H1 (cell line): ENCODE measurements at regions not wholly inside any gene's neighbourhood (a gene's known extent, or its start where the extent isn't known, plus 50 kb on each side); places are given as distances from the start of the nearest gene placed in this dataset.

Experiments
- CTCF ChIA-PET: fragments of 300-600 bp; sonication (Branson Sonifier 250); formaldehyde crosslinking; loops from one replicate; lab custom pipeline; 2021; ENCODE audit not compliant: partially characterized antibody; lab: Charles Lee
- POLR2A ChIA-PET: fragments of 300-600 bp; sonication (Branson Sonifier 250); formaldehyde crosslinking; loops from one replicate; lab custom pipeline; 2021; ENCODE audit warnings: inconsistent platforms; ENCODE audit not compliant: partially characterized antibody; lab: Charles Lee
- DNase-seq, 2 experiments: peaks; one replicate each; pipeline versions ENCODE4 v3.0.0 to v3.0.0-alpha.2; 2010 to 2022; ENCODE audit warnings: low spot score in 2 of 2, low read depth in 1 of 2, mixed read lengths in 1 of 2
- FAIRE-seq: peaks from 2 replicates; lab custom pipeline; 2011; peaks lifted over from hg19 to GRCh38; lab: Jason Lieb, UNC
- H2AFZ ChIP-seq: 2 replicates; pipeline ENCODE4 v1.8.1; 2012; ENCODE audit warnings: low read length, inconsistent platforms
- H2AK5ac ChIP-seq: 2 replicates; pipeline ENCODE4 v1.6.1; 2013; ENCODE audit warnings: low read depth, low read length
- H2BK120ac ChIP-seq: replicated peaks from 2 replicates; pipeline ENCODE3; 2013; ENCODE audit warnings: low read depth, low read length, inconsistent platforms
- H2BK12ac ChIP-seq: 2 replicates; pipeline ENCODE4 v1.6.1; 2013; ENCODE audit warnings: low read depth, low read length
- H2BK15ac ChIP-seq: 2 replicates; pipeline ENCODE4 v1.6.1; 2013; ENCODE audit warnings: low read length
- H2BK20ac ChIP-seq: 2 replicates; pipeline ENCODE4 v1.6.1; 2013; ENCODE audit warnings: low read length
- H2BK5ac ChIP-seq: 2 replicates; pipeline ENCODE4 v1.6.1; 2013; ENCODE audit warnings: low read depth, low read length
- H3K14ac ChIP-seq: 2 replicates; pipeline ENCODE4 v1.6.1; 2013; ENCODE audit warnings: inconsistent platforms; ENCODE audit not compliant: insufficient read length
- H3K18ac ChIP-seq: 2 replicates; pipeline ENCODE4 v1.6.1; 2013; ENCODE audit warnings: low read length; ENCODE audit errors: extremely low read depth
- H3K23ac ChIP-seq: 2 replicates; pipeline ENCODE4 v1.6.1; 2013; ENCODE audit warnings: inconsistent platforms; ENCODE audit not compliant: insufficient read length
- H3K23me2 ChIP-seq: 2 replicates; pipeline ENCODE4 v1.6.1; 2013; ENCODE audit warnings: low read depth, low read length
- H3K27ac ChIP-seq: 2 replicates; pipeline ENCODE4 v1.6.1; 2011; ENCODE audit warnings: low read depth, low read length, inconsistent platforms
- H3K27me3 ChIP-seq, 4 experiments: replicated peaks in 1 of 4; 1 replicate in 1 of 4; 2 replicates in 3 of 4; pipeline versions ENCODE4 v1.6.1 to v1.8.1; 2011 to 2013; ENCODE audit warnings: low read length in 3 of 4, mild to moderate bottlenecking in 3 of 4, inconsistent platforms in 2 of 4, mixed read lengths in 2 of 4, moderate library complexity in 1 of 4; ENCODE audit not compliant: control insufficient read depth in 3 of 4, insufficient read depth in 3 of 4; ENCODE audit errors: extremely low read depth in 1 of 4
- H3K36me3 ChIP-seq, 4 experiments: 2 replicates each; pipeline versions ENCODE4 v1.6.1 to v1.8.1; 2011 to 2013; ENCODE audit warnings: mild to moderate bottlenecking in 4 of 4, low read length in 3 of 4, moderate library complexity in 2 of 4, control low read depth in 1 of 4, inconsistent platforms in 1 of 4; ENCODE audit not compliant: insufficient read depth in 4 of 4, control insufficient read depth in 2 of 4
- H3K4ac ChIP-seq: replicated peaks from 2 replicates; pipeline ENCODE3; 2013; ENCODE audit warnings: low read length, low read depth, mixed read lengths, inconsistent platforms; ENCODE audit not compliant: insufficient read length
- H3K4me1 ChIP-seq, 4 experiments: replicated peaks in 1 of 4; 1 replicate in 1 of 4; 2 replicates in 3 of 4; pipeline versions ENCODE4 v1.6.1 to v1.8.1; 2011 to 2013; ENCODE audit warnings: low read length in 3 of 4, inconsistent platforms in 2 of 4, mixed read lengths in 1 of 4; ENCODE audit not compliant: insufficient read depth in 4 of 4, control insufficient read depth in 3 of 4
- H3K4me2 ChIP-seq, 2 experiments: 2 replicates each; pipeline versions ENCODE4 v1.6.1 to v1.8.1; 2011 to 2013; ENCODE audit warnings: low read depth in 2 of 2, low read length in 2 of 2, control low read depth in 1 of 2, inconsistent platforms in 1 of 2, mild to moderate bottlenecking in 1 of 2; ENCODE audit not compliant: insufficient read depth in 1 of 2
- H3K4me3 ChIP-seq, 4 experiments: fragments of 200-600, 300-600 bp in 1 of 4; sonication (generic), shearing (Covaris generic), sonication (Bioruptor Twin) in 1 of 4; 2 replicates each; pipeline versions ENCODE4 v1.5.1 to v1.8.1; 2011 to 2016; ENCODE audit warnings: low read length in 4 of 4, low read depth in 3 of 4, control low read depth in 2 of 4, inconsistent platforms in 2 of 4, mild to moderate bottlenecking in 2 of 4, mixed read lengths in 1 of 4, moderate library complexity in 1 of 4; ENCODE audit not compliant: insufficient read depth in 2 of 4; ENCODE audit errors: extremely low read depth in 1 of 4
- H3K56ac ChIP-seq: replicated peaks from 2 replicates; pipeline ENCODE3; 2013; ENCODE audit warnings: low read depth, mild to moderate bottlenecking, mixed read lengths, low read length, inconsistent platforms; ENCODE audit not compliant: insufficient read length
- H3K79me1 ChIP-seq: 2 replicates; pipeline ENCODE4 v1.6.1; 2013; ENCODE audit warnings: low read depth, low read length, control low read depth
- H3K79me2 ChIP-seq, 2 experiments: 2 replicates each; pipeline versions ENCODE4 v1.6.1 to v1.8.1; 2012 to 2013; ENCODE audit warnings: low read length in 2 of 2, mild to moderate bottlenecking in 2 of 2, inconsistent platforms in 1 of 2; ENCODE audit not compliant: insufficient read depth in 2 of 2, control insufficient read depth in 1 of 2
- H3K9ac ChIP-seq, 4 experiments: replicated peaks in 1 of 4; 1 replicate in 1 of 4; 2 replicates in 3 of 4; pipeline versions ENCODE4 v1.6.1 to v1.8.1; 2011 to 2013; ENCODE audit warnings: low read depth in 3 of 4, low read length in 3 of 4, control low read depth in 2 of 4, mild to moderate bottlenecking in 2 of 4, moderate library complexity in 2 of 4, inconsistent platforms in 1 of 4; ENCODE audit errors: extremely low read depth in 1 of 4
- H3K9me3 ChIP-seq, 2 experiments: 2 replicates each; pipeline versions ENCODE4 v1.6.1 to v1.8.1; 2012 to 2013; ENCODE audit warnings: mild to moderate bottlenecking in 2 of 2, moderate library complexity in 2 of 2, control low read depth in 1 of 2, inconsistent platforms in 1 of 2, low read depth in 1 of 2, low read length in 1 of 2, mixed read lengths in 1 of 2; ENCODE audit not compliant: insufficient read depth in 2 of 2
- H4K20me1 ChIP-seq, 2 experiments: replicated peaks in 1 of 2; 2 replicates each; pipeline versions ENCODE3 to v1.8.1; 2011 to 2013; ENCODE audit warnings: inconsistent platforms in 2 of 2, low read length in 2 of 2, mild to moderate bottlenecking in 1 of 2; ENCODE audit not compliant: insufficient read depth in 2 of 2, control insufficient read depth in 1 of 2
- H4K5ac ChIP-seq: 2 replicates; pipeline ENCODE4 v1.6.1; 2013; ENCODE audit warnings: low read length, low read depth, mixed read lengths, inconsistent platforms; ENCODE audit not compliant: insufficient read length
- H4K8ac ChIP-seq: 2 replicates; pipeline ENCODE4 v1.8.0; 2013; ENCODE audit warnings: mild to moderate bottlenecking, moderate library complexity, low read length, inconsistent platforms; ENCODE audit not compliant: insufficient read depth; ENCODE audit errors: extremely low read depth
- H4K91ac ChIP-seq: replicated peaks from 2 replicates; pipeline ENCODE3; 2013; ENCODE audit warnings: low read length, mixed read lengths, inconsistent platforms; ENCODE audit not compliant: insufficient read length
- ATF3 ChIP-seq: IDR thresholded peaks from 2 replicates; pipeline ENCODE4 v1.6.1; 2011; ENCODE audit warnings: low read depth, mild to moderate bottlenecking, low read length; ENCODE audit not compliant: insufficient read depth
- BCL11A ChIP-seq, 2 experiments: IDR thresholded peaks; one replicate each; pipeline ENCODE4 v1.6.1; 2011; ENCODE audit warnings: low read depth in 2 of 2, low read length in 2 of 2, mild to moderate bottlenecking in 2 of 2
- CBX8 ChIP-seq: fragments of 300-800, 300-1000 bp; sonication (generic); IDR thresholded peaks from 2 replicates; pipeline ENCODE4 v1.7.1; 2016; ENCODE audit warnings: low read depth, low read length, borderline replicate concordance
- EP300 ChIP-seq, 2 experiments: IDR thresholded peaks; 1 replicate in 1 of 2; 2 replicates in 1 of 2; pipeline ENCODE4 v1.6.1; 2011 to 2012; ENCODE audit warnings: low read depth in 2 of 2, low read length in 2 of 2, mild to moderate bottlenecking in 2 of 2, borderline replicate concordance in 1 of 2, inconsistent platforms in 1 of 2, moderate library complexity in 1 of 2
- JUND ChIP-seq: IDR thresholded peaks from 2 replicates; pipeline ENCODE4 v1.6.1; 2011; ENCODE audit warnings: mild to moderate bottlenecking, improper control_type of control experiment, low read length
- NRF1 ChIP-seq: IDR thresholded peaks from 2 replicates; pipeline ENCODE4 v1.6.1; 2011; ENCODE audit warnings: mild to moderate bottlenecking, low read depth, low read length, improper control_type of control experiment
- RNF2 ChIP-seq: fragments of 200-900, 300-1000 bp; sonication (generic); IDR thresholded peaks from 2 replicates; pipeline ENCODE4 v1.7.1; 2016; ENCODE audit warnings: borderline replicate concordance, low read depth, mild to moderate bottlenecking, antibody characterized with exemption, low read length; ENCODE audit not compliant: poor library complexity, severe bottlenecking; ENCODE audit errors: missing control alignments
- RXRA ChIP-seq: IDR thresholded peaks from 2 replicates; pipeline ENCODE4 v1.6.1; 2011; ENCODE audit warnings: low read depth, mild to moderate bottlenecking, low read length, moderate library complexity; ENCODE audit not compliant: insufficient read depth
- SIRT6 ChIP-seq: IDR thresholded peaks from one replicate; pipeline ENCODE4 v1.7.1; 2012; ENCODE audit warnings: low read length, inconsistent platforms
- SUZ12 ChIP-seq: fragments of 200-600 bp; sonication (generic); IDR thresholded peaks from 2 replicates; pipeline ENCODE4 v1.6.1; 2012; ENCODE audit warnings: mild to moderate bottlenecking, inconsistent platforms, low read length, moderate library complexity, mixed read lengths
- TBP ChIP-seq: IDR thresholded peaks from 2 replicates; pipeline ENCODE4 v1.6.1; 2011; ENCODE audit warnings: low read depth, low read length, improper control_type of control experiment
- WGBS, 2 experiments: shearing (Covaris generic) in 1 of 2; methylation state at CpG; one replicate each; pipeline versions ENCODE4 v1.1.6 to v1.1.7; 2013 to 2015; ENCODE audit warnings: low lambda C conversion rate in 2 of 2, mixed read lengths in 2 of 2, inconsistent platforms in 1 of 2, low coverage in 1 of 2, missing lambda C conversion rate in 1 of 2; ENCODE audit not compliant: insufficient replicate concordance in 2 of 2, insufficient coverage in 1 of 2, insufficient read length in 1 of 2; ENCODE audit errors: extremely low coverage in 1 of 2, missing lambda C conversion rate in 1 of 2; 5-methylcytosine and 5-hydroxymethylcytosine counted together

- H3K14ac ChIP-seq: no peak overlapping the region
- FAIRE-seq (no peak), DNase-seq (peak in 1 of 2 experiments; percentile 55)
- H4K8ac ChIP-seq: no peak overlapping the region; the same call in 1 of the 2 replicates
- no peak overlapping the region for H2AFZ ChIP-seq
- H3K9ac ChIP-seq: no peak overlapping the region
- no peak overlapping the region for H2BK15ac ChIP-seq
- H3K4ac ChIP-seq: no peak overlapping the region
- no peaks in the 10 kb centered on the region for H3K79me1 ChIP-seq
- H2BK12ac ChIP-seq: 0 out of 2 replicates have a peak overlapping the region, but pooled peaks have one; percentile 43
- H3K27me3 ChIP-seq: peaks cover 33 to 60% (median 48%) of the 10 kb centered on the region in 4 experiments; a peak in 6 of 7 replicates
- peaks cover 6% of the 10 kb centered on the region for H3K23me2 ChIP-seq
- POLR2A ChIA-PET: no interaction called here
- no peak overlapping the region; a peak in 1 of 8 replicates for H3K4me3 ChIP-seq
- H3K79me2 ChIP-seq: no peaks in the 10 kb centered on the region
- no peak overlapping the region for H2AK5ac ChIP-seq
- H4K91ac ChIP-seq: no peak overlapping the region
- H3K18ac ChIP-seq: no peak overlapping the region
- CTCF ChIA-PET: no interaction called here
- H2BK5ac ChIP-seq: no peak overlapping the region
- H3K56ac ChIP-seq: no peak overlapping the region
- no peak overlapping the region for H2BK20ac ChIP-seq
- no peaks in the 10 kb centered on the region; a peak in 1 of 8 replicates for H3K36me3 ChIP-seq
- no peaks in the 10 kb centered on the region for H3K9me3 ChIP-seq
- H3K4me1 ChIP-seq: peaks cover 7 to 15% (median 9%) of the 10 kb centered on the region in 4 experiments
- WGBS, 2 experiments: 9% methylated on average over 36 of the region's 36 CpGs; no CpG with 5 or more reads in 1 of the 2 experiments
- H4K5ac ChIP-seq: no peak overlapping the region
- H3K4me2 ChIP-seq: peak overlapping the region; percentile 1 to 27; a peak in 2 of 4 replicates
- peaks cover 5 to 8% of the 10 kb centered on the region in 2 experiments for H4K20me1 ChIP-seq
- H3K27ac ChIP-seq: no peak overlapping the region
- H3K23ac ChIP-seq: no peak overlapping the region
- no peak overlapping the region for H2BK120ac ChIP-seq
- TF ChIP-seq SIRT6 (no peak), SUZ12 (peak; percentile 95), BCL11A (IDR thresholded peaks at IDR 0.05; ENCODE audit: low read depth in 2 of 2, low read length in 2 of 2) (no peak), ATF3 (no peak), RNF2 (peak; percentile 98), CBX8 (peak; percentile 93; the same call in 1 of the 2 replicates), RXRA (no peak), EP300 (IDR thresholded peaks at IDR 0.05; ENCODE audit: borderline replicate concordance in 1 of 2, low read depth in 2 of 2, low read length in 2 of 2) (no peak), TBP (no peak), NRF1 (no peak), JUND (no peak)
Measured at GRCh38 chr7:25860275-25861163, 291.5 kb upstream of the NFE2L3 start.
